Keratinocyte (primary cell): ENCODE measurements at regions not wholly inside any gene's neighbourhood (a gene's known extent, or its start where the extent isn't known, plus 50 kb on each side); places are given as distances from the start of the nearest gene placed in this dataset.

Experiments
- DNase-seq: peaks from one replicate; pipeline ENCODE4 v3.0.0-alpha.2; 2011; ENCODE audit warnings: low read depth, missing footprints, low spot score
- FAIRE-seq: peaks from 2 replicates; lab custom pipeline; 2011; peaks lifted over from hg19 to GRCh38; lab: Jason Lieb, UNC
- H2AFZ ChIP-seq: 2 replicates; pipeline ENCODE4 v1.6.0; 2012; ENCODE audit warnings: low read length, control low read depth, inconsistent platforms; ENCODE audit not compliant: control insufficient read depth
- H3K27ac ChIP-seq: 2 replicates; pipeline ENCODE4 v1.5.1; 2011; ENCODE audit warnings: low read length; ENCODE audit not compliant: control insufficient read depth, insufficient read depth
- H3K27me3 ChIP-seq: 3 replicates; pipeline ENCODE4 v1.6.0; 2011; ENCODE audit warnings: low read length; ENCODE audit not compliant: control insufficient read depth, insufficient read depth; ENCODE audit errors: extremely low read depth
- H3K36me3 ChIP-seq, 2 experiments: 2 replicates in 1 of 2; 3 replicates in 1 of 2; pipeline ENCODE4 v1.5.1; 2011; ENCODE audit warnings: low read length in 2 of 2, mild to moderate bottlenecking in 1 of 2; ENCODE audit not compliant: control insufficient read depth in 2 of 2, insufficient read depth in 2 of 2; ENCODE audit errors: extremely low read depth in 1 of 2
- H3K4me1 ChIP-seq: 3 replicates; pipeline ENCODE4 v1.5.1; 2011; ENCODE audit warnings: low read length; ENCODE audit not compliant: control insufficient read depth, insufficient read depth; ENCODE audit errors: extremely low read depth
- H3K4me2 ChIP-seq: 3 replicates; pipeline ENCODE4 v1.6.0; 2011; ENCODE audit warnings: low read depth, low read length; ENCODE audit not compliant: control insufficient read depth, insufficient read depth; ENCODE audit errors: extremely low read depth
- H3K4me3 ChIP-seq, 3 experiments: fragments of 200-600 bp in 1 of 3; sonication (generic) in 1 of 3; 2 replicates in 2 of 3; 3 replicates in 1 of 3; pipeline ENCODE4 v1.5.1; 2011 to 2016; ENCODE audit warnings: low read length in 3 of 3, mild to moderate bottlenecking in 3 of 3, control low read depth in 2 of 3, inconsistent platforms in 1 of 3, low read depth in 1 of 3, mixed read lengths in 1 of 3, mixed run types in 1 of 3, moderate library complexity in 1 of 3; ENCODE audit not compliant: control insufficient read depth in 2 of 3, insufficient read depth in 2 of 3; ENCODE audit errors: extremely low read depth in 1 of 3
- H3K79me2 ChIP-seq: 2 replicates; pipeline ENCODE4 v1.6.0; 2012; ENCODE audit warnings: low read length; ENCODE audit not compliant: control insufficient read depth, insufficient read depth
- H3K9ac ChIP-seq: 3 replicates; pipeline ENCODE4 v1.6.0; 2011; ENCODE audit warnings: low read length; ENCODE audit not compliant: control insufficient read depth, insufficient read depth; ENCODE audit errors: extremely low read depth
- H3K9me1 ChIP-seq: 3 replicates; pipeline ENCODE4 v1.6.0; 2011; ENCODE audit warnings: low read length; ENCODE audit not compliant: control insufficient read depth, insufficient read depth; ENCODE audit errors: extremely low read depth
- H3K9me3 ChIP-seq: 2 replicates; pipeline ENCODE4 v1.5.1; 2012; ENCODE audit warnings: low read depth, low read length; ENCODE audit not compliant: control insufficient read depth
- H4K20me1 ChIP-seq: 3 replicates; pipeline ENCODE4 v1.6.0; 2011; ENCODE audit warnings: low read length; ENCODE audit not compliant: control insufficient read depth, insufficient read depth; ENCODE audit errors: extremely low read depth
- CTCF ChIP-seq, 3 experiments: IDR thresholded peaks in 1 of 3; conservative IDR thresholded peaks in 1 of 3; optimal IDR thresholded peaks in 1 of 3; 2 replicates in 2 of 3; 3 replicates in 1 of 3; pipeline versions ENCODE3 to v1.5.1; 2011; ENCODE audit warnings: low read length in 3 of 3, mild to moderate bottlenecking in 3 of 3, moderate library complexity in 2 of 3, control low read depth in 1 of 3, inconsistent platforms in 1 of 3; ENCODE audit not compliant: insufficient read depth in 2 of 3; ENCODE audit errors: extremely low read depth in 1 of 3
- EZH2 ChIP-seq: IDR thresholded peaks from one replicate; pipeline ENCODE4 v1.6.1; 2012; ENCODE audit warnings: inconsistent platforms, mild to moderate bottlenecking, low read length, moderate library complexity
- dilution Hi-C: fragments of 300-500 bp; cut with MboI; formaldehyde crosslinking; loops from one replicate; pipeline ENCODE4 v1.7.0; 2020; ENCODE audit warnings: low sequenced_read_pairs; ENCODE audit not compliant: extremely low pct_ligation_motif_present

- Histone ChIP-seq H3K9me1 (no peaks in the 10 kb centered on the region), H3K4me1 (no peaks in the 10 kb centered on the region), H3K4me3 (no peak overlapping the region), H3K79me2 (no peaks in the 10 kb centered on the region), H2AFZ (no peak overlapping the region), H3K27ac (no peak overlapping the region), H3K36me3 (no peaks in the 10 kb centered on the region), H3K9me3 (no peaks in the 10 kb centered on the region), H3K27me3 (no peaks in the 10 kb centered on the region), H4K20me1 (no peaks in the 10 kb centered on the region), H3K4me2 (no peak overlapping the region), H3K9ac (no peak overlapping the region)
- no peak for FAIRE-seq
- TF ChIP-seq EZH2: no peak
- no peak for TF ChIP-seq CTCF (optimal IDR thresholded peaks at IDR 0.05 in 1 of 3, IDR thresholded peaks at IDR 0.05 in 1 of 3, conservative IDR thresholded peaks at IDR 0.05 in 1 of 3; ENCODE audit: extremely low read depth in 1 of 3, insufficient read depth in 2 of 3, low read length in 3 of 3)
- dilution Hi-C loops: no loop called here
- no peak for DNase-seq
These were observed 67.1 kb upstream of the ZMYND8 start for GRCh38 chr20:47423586-47423985.

GRCh38 chr20:47427067-47427466, 70.6 kb upstream of the ZMYND8 start:
- Histone ChIP-seq H3K9me1 (no peaks in the 10 kb centered on the region), H3K27ac (no peak overlapping the region), H2AFZ (no peak overlapping the region), H3K79me2 (no peaks in the 10 kb centered on the region), H3K36me3 (no peaks in the 10 kb centered on the region), H3K4me1 (no peaks in the 10 kb centered on the region), H3K4me2 (no peak overlapping the region), H3K4me3 (no peak overlapping the region), H3K9ac (no peak overlapping the region), H3K27me3 (no peaks in the 10 kb centered on the region), H4K20me1 (no peaks in the 10 kb centered on the region), H3K9me3 (no peaks in the 10 kb centered on the region)
- dilution Hi-C loops: no loop called here
- TF ChIP-seq CTCF (optimal IDR thresholded peaks at IDR 0.05 in 1 of 3, IDR thresholded peaks at IDR 0.05 in 1 of 3, conservative IDR thresholded peaks at IDR 0.05 in 1 of 3; ENCODE audit: extremely low read depth in 1 of 3, insufficient read depth in 2 of 3, low read length in 3 of 3): no peak
- TF ChIP-seq EZH2: no peak
- FAIRE-seq: no peak
- DNase-seq: no peak
